Keratinocyte (primary cell): ENCODE measurements at regions not wholly inside any gene's neighbourhood (a gene's known extent, or its start where the extent isn't known, plus 50 kb on each side); places are given as distances from the start of the nearest gene placed in this dataset.

ENCODE experiments used
- DNase-seq: peaks from one replicate; pipeline ENCODE4 v3.0.0-alpha.2; 2011; ENCODE audit warnings: low read depth, missing footprints, low spot score
- FAIRE-seq: peaks from 2 replicates; lab custom pipeline; 2011; peaks lifted over from hg19 to GRCh38; lab: Jason Lieb, UNC
- H2AFZ ChIP-seq: 2 replicates; pipeline ENCODE4 v1.6.0; 2012; ENCODE audit warnings: low read length, control low read depth, inconsistent platforms; ENCODE audit not compliant: control insufficient read depth
- H3K27ac ChIP-seq: 2 replicates; pipeline ENCODE4 v1.5.1; 2011; ENCODE audit warnings: low read length; ENCODE audit not compliant: control insufficient read depth, insufficient read depth
- H3K27me3 ChIP-seq: 3 replicates; pipeline ENCODE4 v1.6.0; 2011; ENCODE audit warnings: low read length; ENCODE audit not compliant: control insufficient read depth, insufficient read depth; ENCODE audit errors: extremely low read depth
- H3K36me3 ChIP-seq, 2 experiments: 2 replicates in 1 of 2; 3 replicates in 1 of 2; pipeline ENCODE4 v1.5.1; 2011; ENCODE audit warnings: low read length in 2 of 2, mild to moderate bottlenecking in 1 of 2; ENCODE audit not compliant: control insufficient read depth in 2 of 2, insufficient read depth in 2 of 2; ENCODE audit errors: extremely low read depth in 1 of 2
- H3K4me1 ChIP-seq: 3 replicates; pipeline ENCODE4 v1.5.1; 2011; ENCODE audit warnings: low read length; ENCODE audit not compliant: control insufficient read depth, insufficient read depth; ENCODE audit errors: extremely low read depth
- H3K4me2 ChIP-seq: 3 replicates; pipeline ENCODE4 v1.6.0; 2011; ENCODE audit warnings: low read depth, low read length; ENCODE audit not compliant: control insufficient read depth, insufficient read depth; ENCODE audit errors: extremely low read depth
- H3K4me3 ChIP-seq, 3 experiments: fragments of 200-600 bp in 1 of 3; sonication (generic) in 1 of 3; 2 replicates in 2 of 3; 3 replicates in 1 of 3; pipeline ENCODE4 v1.5.1; 2011 to 2016; ENCODE audit warnings: low read length in 3 of 3, mild to moderate bottlenecking in 3 of 3, control low read depth in 2 of 3, inconsistent platforms in 1 of 3, low read depth in 1 of 3, mixed read lengths in 1 of 3, mixed run types in 1 of 3, moderate library complexity in 1 of 3; ENCODE audit not compliant: control insufficient read depth in 2 of 3, insufficient read depth in 2 of 3; ENCODE audit errors: extremely low read depth in 1 of 3
- H3K79me2 ChIP-seq: 2 replicates; pipeline ENCODE4 v1.6.0; 2012; ENCODE audit warnings: low read length; ENCODE audit not compliant: control insufficient read depth, insufficient read depth
- H3K9ac ChIP-seq: 3 replicates; pipeline ENCODE4 v1.6.0; 2011; ENCODE audit warnings: low read length; ENCODE audit not compliant: control insufficient read depth, insufficient read depth; ENCODE audit errors: extremely low read depth
- H3K9me1 ChIP-seq: 3 replicates; pipeline ENCODE4 v1.6.0; 2011; ENCODE audit warnings: low read length; ENCODE audit not compliant: control insufficient read depth, insufficient read depth; ENCODE audit errors: extremely low read depth
- H3K9me3 ChIP-seq: 2 replicates; pipeline ENCODE4 v1.5.1; 2012; ENCODE audit warnings: low read depth, low read length; ENCODE audit not compliant: control insufficient read depth
- H4K20me1 ChIP-seq: 3 replicates; pipeline ENCODE4 v1.6.0; 2011; ENCODE audit warnings: low read length; ENCODE audit not compliant: control insufficient read depth, insufficient read depth; ENCODE audit errors: extremely low read depth
- EZH2 ChIP-seq: IDR thresholded peaks from one replicate; pipeline ENCODE4 v1.6.1; 2012; ENCODE audit warnings: inconsistent platforms, mild to moderate bottlenecking, low read length, moderate library complexity
- dilution Hi-C: fragments of 300-500 bp; cut with MboI; formaldehyde crosslinking; loops from one replicate; pipeline ENCODE4 v1.7.0; 2020; ENCODE audit warnings: low sequenced_read_pairs; ENCODE audit not compliant: extremely low pct_ligation_motif_present
- TF ChIP-seq, protein P1 (sequence below), 3 experiments: IDR thresholded peaks in 1 of 3; conservative IDR thresholded peaks in 1 of 3; optimal IDR thresholded peaks in 1 of 3; 2 replicates in 2 of 3; 3 replicates in 1 of 3; pipeline versions ENCODE3 to v1.5.1; 2011; ENCODE audit warnings: low read length in 3 of 3, mild to moderate bottlenecking in 3 of 3, moderate library complexity in 2 of 3, control low read depth in 1 of 3, inconsistent platforms in 1 of 3; ENCODE audit not compliant: insufficient read depth in 2 of 3; ENCODE audit errors: extremely low read depth in 1 of 3

DNA sequence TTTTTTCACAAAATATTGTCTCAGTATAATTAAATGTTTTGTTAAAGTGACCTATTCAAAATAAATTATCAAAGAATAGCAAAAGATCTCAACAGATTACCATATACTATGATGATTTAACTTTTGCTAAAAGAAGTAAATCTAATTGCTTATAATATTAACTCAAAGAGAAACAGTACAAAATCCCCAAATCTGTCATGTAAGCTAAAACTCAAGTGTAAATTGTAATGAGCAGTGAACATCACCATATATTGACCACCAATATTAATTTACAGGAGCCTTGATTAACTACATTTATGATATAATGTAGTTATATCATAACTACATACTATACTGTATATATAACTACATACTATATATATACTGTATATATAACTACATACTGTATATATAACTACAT, 174.4 kb downstream of the SLC39A8 start:
- no peak overlapping the region for H3K9ac ChIP-seq
- TF ChIP-seq, protein P1, sequence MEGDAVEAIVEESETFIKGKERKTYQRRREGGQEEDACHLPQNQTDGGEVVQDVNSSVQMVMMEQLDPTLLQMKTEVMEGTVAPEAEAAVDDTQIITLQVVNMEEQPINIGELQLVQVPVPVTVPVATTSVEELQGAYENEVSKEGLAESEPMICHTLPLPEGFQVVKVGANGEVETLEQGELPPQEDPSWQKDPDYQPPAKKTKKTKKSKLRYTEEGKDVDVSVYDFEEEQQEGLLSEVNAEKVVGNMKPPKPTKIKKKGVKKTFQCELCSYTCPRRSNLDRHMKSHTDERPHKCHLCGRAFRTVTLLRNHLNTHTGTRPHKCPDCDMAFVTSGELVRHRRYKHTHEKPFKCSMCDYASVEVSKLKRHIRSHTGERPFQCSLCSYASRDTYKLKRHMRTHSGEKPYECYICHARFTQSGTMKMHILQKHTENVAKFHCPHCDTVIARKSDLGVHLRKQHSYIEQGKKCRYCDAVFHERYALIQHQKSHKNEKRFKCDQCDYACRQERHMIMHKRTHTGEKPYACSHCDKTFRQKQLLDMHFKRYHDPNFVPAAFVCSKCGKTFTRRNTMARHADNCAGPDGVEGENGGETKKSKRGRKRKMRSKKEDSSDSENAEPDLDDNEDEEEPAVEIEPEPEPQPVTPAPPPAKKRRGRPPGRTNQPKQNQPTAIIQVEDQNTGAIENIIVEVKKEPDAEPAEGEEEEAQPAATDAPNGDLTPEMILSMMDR (optimal IDR thresholded peaks at IDR 0.05 in 1 of 3, IDR thresholded peaks at IDR 0.05 in 1 of 3, conservative IDR thresholded peaks at IDR 0.05 in 1 of 3; ENCODE audit: extremely low read depth in 1 of 3, insufficient read depth in 2 of 3, low read length in 3 of 3), result no peak
- no peak for TF ChIP-seq EZH2
- H3K36me3 ChIP-seq, result no peaks in the 10 kb centered on the region
- no peak overlapping the region for H2AFZ ChIP-seq
- H3K4me1 ChIP-seq, result no peaks in the 10 kb centered on the region
- H3K27ac ChIP-seq, result no peak overlapping the region
- FAIRE-seq (no peak), DNase-seq (no peak)
- no peaks in the 10 kb centered on the region for H3K9me3 ChIP-seq
- no peaks in the 10 kb centered on the region for H3K79me2 ChIP-seq
- no peaks in the 10 kb centered on the region for H4K20me1 ChIP-seq
- dilution Hi-C loops, result no loop called here
- no peaks in the 10 kb centered on the region for H3K27me3 ChIP-seq
- no peak overlapping the region for H3K4me2 ChIP-seq
- H3K4me3 ChIP-seq, result no peak overlapping the region
- H3K9me1 ChIP-seq, result no peaks in the 10 kb centered on the region

DNA sequence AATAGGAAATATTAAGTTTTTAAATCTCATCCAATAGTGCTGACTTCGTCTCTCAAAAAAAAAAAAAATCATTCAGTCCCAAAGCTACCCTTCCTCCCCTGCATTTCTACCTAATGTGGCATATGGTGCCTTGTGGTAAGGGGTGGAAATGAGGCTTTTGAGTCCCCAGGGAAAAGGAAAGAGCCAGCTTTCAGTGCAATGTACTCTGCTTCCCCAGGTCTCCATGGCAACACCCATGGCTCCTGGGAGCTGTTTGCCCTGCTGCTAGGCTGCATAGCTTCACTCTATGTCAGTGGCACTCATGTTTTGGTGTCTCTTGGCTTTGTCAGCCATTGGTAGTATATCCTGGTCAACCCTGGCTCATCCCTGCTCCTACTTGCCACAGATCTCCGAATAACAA, 175.9 kb downstream of the SLC39A8 start:
- no peak overlapping the region for H3K27ac ChIP-seq
- H3K4me2 ChIP-seq, result no peak overlapping the region
- no peaks in the 10 kb centered on the region for H3K9me3 ChIP-seq
- H3K9me1 ChIP-seq, result no peaks in the 10 kb centered on the region
- H3K36me3 ChIP-seq, result no peaks in the 10 kb centered on the region
- no peak overlapping the region for H3K4me3 ChIP-seq
- no peak for FAIRE-seq
- dilution Hi-C loops, result no loop called here
- H3K79me2 ChIP-seq, result no peaks in the 10 kb centered on the region
- no peak for DNase-seq
- no peak for TF ChIP-seq EZH2
- TF ChIP-seq, protein P1 (optimal IDR thresholded peaks at IDR 0.05 in 1 of 3, IDR thresholded peaks at IDR 0.05 in 1 of 3, conservative IDR thresholded peaks at IDR 0.05 in 1 of 3; ENCODE audit: extremely low read depth in 1 of 3, insufficient read depth in 2 of 3, low read length in 3 of 3), result no peak
- no peaks in the 10 kb centered on the region for H3K4me1 ChIP-seq
- H2AFZ ChIP-seq, result no peak overlapping the region
- H3K27me3 ChIP-seq, result no peaks in the 10 kb centered on the region
- H3K9ac ChIP-seq, result no peak overlapping the region
- no peaks in the 10 kb centered on the region for H4K20me1 ChIP-seq
